NCI-H1694 (cell line): ENCODE measurements at regions not wholly inside any gene's neighbourhood (a gene's known extent, or its start where the extent isn't known, plus 50 kb on each side); places are given as distances from the start of the nearest gene placed in this dataset.
"Not testable (repeated sequence)": the region's sequence is repeated elsewhere in the genome, so short reads cannot be mapped to it uniquely, and the experiment has no call there.

Experiments
- DNase-seq: peaks from one replicate; lab custom pipeline; 2025; lab: John Stamatoyannopoulos, UW

DNA sequence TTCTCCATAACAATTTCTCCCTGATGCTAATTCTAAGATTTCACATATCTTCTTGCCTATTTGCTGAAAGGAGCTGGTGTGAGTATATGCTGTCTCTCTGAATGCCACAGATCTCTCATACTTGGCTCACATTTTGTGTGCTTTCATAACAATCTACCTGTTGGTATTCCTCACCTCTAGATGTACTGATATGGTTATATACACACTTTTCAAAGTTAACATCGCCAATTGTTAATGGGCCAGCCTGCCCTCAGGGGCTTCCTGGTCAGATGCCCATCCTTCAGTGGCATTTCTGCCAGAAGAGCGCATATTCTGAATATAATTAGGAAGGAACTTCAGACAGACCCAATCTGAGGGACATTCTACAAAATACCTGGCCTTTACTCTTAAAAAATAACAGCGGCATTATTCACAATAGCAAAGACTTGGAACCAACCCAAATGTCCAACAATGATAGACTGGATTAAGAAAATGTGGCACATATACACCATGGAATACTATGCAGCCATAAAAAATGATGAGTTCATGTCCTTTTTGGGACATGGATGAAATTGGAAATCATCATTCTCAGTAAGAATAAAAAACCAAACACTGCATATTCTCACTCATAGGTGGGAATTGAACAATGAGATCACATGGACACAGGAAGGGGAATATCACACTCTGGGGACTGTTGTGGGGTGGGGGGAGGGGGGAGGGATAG, 123.9 kb upstream of the FAT1 start:
- DNase-seq, result not testable (repeated sequence)

- DNase-seq, result no peak
Observed at GRCh38 chr4:186848437-186848836, 124.8 kb upstream of the FAT1 start.

DNA sequence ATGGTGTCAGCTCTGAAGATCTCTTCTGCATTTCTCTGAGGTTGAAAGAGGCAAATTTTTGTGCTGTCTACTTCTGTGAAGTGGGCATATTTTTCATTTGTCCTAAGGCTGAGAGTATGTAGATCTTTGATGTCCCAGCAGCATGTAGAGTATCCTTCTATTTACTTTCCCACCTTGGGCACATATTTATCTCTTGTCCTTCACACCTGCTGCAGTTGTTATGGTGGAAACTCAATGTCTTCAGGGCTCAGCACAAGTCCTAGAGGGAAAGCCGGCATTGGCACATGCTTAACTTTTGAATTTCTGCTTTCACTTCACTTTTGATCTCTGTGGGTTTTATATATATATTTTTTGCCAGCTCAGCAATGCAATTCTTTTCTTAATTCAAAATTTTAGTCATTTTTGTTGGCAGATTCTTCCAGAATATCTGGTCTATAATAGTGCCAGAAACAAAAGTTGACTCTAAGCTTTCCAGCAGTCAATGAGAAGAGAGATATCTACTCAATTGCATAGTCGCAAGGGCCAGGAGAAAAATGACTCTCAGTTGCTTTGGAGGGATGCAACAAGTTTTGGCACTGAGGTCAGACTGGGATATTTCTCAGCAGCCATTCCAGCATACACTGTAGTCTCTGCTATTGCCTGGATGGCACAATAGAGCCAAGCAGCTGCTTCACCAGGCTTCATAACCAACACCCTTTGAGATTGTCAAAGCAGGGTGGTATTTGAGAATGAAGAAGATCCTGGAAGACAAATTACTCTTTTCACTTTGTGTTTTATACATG, 127.8 kb upstream of the FAT1 start:
- DNase-seq, result no peak

DNA sequence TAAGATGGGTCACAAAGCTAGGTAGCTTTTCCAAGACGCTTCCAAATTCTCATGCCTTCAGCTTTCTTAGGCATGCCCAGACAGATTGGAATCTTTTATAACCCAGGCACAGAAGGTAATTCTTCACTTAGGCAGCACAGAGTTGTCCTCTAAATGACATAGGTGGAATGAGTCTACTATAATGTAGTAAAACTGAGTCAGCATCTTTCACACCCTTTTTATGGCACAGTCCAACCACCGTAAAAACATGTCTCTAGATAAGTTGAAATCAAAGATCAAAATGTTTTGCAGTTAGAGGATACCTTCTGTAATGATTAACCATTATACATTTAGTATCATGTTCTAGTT, 128.4 kb upstream of the FAT1 start:
- DNase-seq, result no peak

GRCh38 chr4:186852964-186853391, 129.3 kb upstream of the FAT1 start:
- no peak for DNase-seq

GRCh38 chr4:186854256-186854655, 130.6 kb upstream of the FAT1 start:
- no peak for DNase-seq

DNA sequence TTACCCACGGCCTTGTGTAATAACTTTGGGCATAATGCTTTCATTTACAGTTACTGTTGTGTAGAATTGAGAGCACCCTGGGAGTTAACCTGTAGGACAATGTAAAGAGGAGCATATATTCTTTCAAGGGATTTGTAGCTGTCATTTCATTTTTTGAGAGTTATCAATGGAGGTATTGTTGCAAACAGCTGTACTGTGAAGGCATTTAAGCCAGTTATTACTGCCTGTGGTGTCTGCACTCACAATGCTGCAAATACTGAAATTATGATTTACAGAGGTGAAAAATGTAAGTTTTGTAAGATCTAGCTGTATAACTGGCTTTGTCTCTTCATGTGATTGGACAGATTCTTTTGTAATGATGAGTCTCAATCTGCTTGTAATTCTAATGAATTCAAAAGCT, 131.5 kb upstream of the FAT1 start:
- DNase-seq, result no peak

GRCh38 chr4:186857793-186858192, 134.1 kb upstream of the FAT1 start:
- DNase-seq, result no peak

DNA sequence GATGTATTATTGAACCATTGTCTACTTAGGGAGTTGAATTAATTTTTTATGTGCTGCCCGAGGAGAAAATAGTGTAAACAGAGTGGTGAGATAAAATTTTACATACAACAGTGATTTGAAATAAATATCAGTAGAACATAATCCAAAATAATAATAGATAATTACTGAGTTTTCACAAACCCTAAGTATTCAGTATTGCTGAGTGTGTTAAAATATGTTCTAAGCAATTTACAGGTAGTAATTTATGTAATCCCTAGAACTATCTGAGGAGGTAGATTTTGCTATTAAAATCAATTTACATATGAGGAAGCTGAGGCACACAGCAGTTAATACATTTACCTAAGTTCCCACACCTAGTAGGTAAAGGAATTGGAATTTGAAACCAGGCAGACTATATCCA, 134.7 kb upstream of the FAT1 start:
- DNase-seq, result no peak

- no peak for DNase-seq
Observed at GRCh38 chr4:186859420-186859819, 135.8 kb upstream of the FAT1 start.

GRCh38 chr4:186861317-186861716, 137.7 kb upstream of the FAT1 start:
- no peak for DNase-seq

- no peak for DNase-seq
Observed at GRCh38 chr4:186871856-186872255, 148.2 kb upstream of the FAT1 start.

DNA sequence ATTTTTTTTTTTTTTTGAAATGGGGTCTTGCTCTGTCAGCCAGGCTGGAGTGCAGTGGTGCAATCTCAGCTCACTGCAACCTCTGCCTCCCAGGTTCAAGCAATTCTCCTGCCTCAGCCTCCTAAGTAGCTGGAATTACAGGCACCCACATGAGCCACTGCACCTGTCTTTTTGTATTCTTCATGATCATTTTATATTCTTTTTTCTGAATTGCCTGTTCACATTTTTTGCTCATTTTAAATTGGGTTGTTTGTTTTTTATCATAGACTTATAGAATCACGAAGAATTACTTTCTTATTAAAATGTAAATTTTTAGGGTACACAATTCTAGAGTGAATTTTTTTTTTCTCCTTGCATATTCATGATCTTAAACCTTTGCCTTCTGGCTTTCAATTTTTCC, 149.4 kb upstream of the FAT1 start:
- DNase-seq, result not testable (repeated sequence)

DNA sequence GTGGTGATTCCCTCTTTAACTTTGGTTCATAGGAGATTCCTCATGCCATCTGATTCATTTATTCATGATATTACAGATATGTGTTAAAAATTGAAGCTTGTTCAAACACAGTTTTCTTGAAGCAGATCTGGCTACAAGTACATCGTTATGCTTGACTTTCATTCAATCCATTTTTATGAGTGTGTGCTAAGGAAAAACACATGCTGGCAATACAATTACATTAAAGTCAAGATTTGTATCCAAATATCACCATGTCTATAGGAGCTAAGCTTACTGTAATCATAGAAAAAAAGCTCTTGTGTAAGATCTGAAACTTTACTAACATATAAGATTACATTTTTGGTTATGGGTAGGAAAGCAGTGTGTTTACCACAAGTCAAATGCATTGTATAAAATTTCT, 151.8 kb upstream of the FAT1 start:
- no peak for DNase-seq

DNA sequence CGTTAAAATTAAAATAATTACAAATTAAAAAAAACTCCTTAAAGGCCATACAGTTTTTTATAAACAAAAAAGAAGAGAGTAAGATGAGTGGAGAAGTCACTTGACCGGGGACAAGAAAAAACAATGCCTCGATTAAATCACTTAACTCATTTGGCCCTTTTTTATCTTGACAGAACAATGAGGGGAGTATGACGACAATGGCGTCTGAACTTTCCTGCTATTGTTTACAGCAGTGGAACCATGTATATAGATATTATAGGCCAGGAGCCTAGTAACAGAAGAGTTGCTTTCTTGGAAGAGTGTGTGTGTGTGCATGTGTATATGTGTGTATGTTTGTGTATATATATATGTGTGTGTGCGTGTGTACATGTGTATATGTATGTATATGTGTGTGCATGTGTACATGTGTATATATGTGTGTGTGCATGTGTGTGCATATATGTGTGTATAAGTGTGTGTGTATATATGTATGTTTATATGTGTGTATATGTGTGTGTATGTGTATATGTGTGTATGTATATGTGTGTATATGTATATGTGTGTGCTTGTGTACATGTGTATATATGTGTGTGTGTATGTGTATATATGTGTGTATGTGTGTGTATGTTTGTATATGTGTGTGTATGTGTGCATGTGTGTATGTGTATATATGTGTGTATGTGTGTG, 153.4 kb upstream of the FAT1 start:
- DNase-seq, result no peak

DNA sequence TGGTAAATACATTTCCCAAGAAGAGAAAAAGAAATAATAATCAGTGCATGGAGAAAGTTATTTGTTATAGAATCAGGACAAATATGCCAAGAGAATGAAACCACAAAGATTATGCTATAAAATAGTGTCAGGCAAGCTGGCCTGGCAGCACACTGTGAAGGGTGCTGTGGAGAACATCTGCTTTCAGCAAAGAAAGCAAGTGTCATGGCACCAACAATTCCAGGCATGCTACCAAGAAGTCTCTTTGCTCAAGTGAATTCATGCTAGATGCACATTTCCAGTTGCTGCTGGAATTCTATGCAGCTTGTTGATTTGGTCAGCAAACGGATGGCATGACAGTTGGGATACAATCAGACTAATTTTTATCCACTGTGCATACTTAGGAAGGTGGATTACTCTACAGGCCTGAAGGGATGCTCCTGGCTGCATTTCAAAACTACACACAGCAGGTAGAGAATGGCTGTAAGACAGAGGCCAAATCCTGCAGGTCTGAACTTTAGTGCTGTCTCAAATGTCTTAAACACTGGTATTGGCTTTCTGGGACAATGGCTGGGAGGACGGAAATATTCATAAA, 154.6 kb upstream of the FAT1 start:
- DNase-seq, result peak; percentile 9

DNA sequence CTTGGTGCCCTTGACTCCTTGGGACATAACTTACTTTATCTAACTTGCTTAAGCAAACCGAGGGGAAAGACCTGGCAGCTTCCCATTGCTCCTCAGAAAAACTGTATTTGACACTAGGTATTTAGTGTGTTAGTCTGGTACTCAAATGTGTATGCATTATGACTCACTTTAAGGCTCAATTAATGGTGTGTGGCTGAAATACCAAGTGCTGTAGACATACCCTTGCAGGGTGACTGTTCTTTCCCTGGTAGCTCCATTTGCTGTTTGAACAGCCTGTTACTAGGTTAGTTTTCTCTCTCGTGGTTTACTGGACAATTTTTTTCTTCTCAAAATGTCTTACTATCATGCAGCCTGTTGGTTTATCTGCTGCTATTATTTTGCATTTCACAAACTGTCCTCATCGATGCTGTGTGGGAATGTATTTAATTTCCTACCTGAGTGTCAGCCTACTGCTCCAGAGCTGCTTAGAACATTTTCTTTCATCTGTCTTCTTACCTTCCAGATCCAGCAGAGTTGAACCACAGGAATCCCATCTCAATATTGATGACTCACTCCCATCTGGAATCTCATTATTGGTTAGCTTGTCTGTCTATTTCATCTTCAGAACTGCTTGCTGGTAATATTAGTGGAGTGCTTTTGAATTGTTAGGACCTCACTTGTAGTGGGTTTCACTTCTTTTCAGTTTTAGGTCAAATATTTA, 158.0 kb upstream of the FAT1 start:
- DNase-seq, result no peak

DNA sequence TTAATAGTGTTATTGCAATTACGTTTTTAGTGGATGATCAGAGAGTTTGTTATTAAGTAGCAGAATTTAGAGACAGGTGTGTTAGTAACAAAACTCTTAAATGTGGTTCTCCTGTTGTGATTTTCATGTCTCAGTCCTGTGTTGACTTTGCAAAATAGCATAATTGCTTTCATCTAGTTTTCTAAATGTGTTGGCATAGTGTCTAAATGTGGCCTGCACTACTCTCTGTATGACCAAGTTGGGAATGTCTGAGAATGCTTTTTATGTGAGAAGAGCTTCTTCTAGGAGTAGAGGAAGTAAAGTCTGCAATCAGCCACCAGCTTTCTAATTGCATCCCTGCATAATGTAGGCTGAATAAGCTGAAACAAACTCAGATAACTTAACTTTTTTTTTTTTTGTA, 158.6 kb upstream of the FAT1 start:
- DNase-seq, result no peak

DNA sequence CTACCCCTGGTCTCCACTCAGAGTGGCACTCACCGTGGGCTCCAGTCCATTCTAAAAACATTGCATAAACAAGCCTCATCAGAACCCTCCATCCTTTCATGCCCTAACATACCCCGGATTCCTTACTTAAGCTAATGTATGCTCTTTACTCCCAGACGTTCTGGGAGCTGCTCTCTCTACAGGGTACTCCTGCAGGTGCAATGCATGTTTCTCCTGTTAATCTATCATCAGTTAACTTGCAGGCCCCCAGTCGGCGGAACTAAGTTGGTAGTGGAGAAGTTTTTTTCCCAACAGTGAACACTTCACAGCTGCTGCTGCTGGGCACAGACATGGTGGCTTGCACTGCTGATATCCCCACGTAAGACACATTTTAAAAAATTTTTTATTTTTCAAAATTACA, 161.6 kb upstream of the FAT1 start:
- no peak for DNase-seq

DNA sequence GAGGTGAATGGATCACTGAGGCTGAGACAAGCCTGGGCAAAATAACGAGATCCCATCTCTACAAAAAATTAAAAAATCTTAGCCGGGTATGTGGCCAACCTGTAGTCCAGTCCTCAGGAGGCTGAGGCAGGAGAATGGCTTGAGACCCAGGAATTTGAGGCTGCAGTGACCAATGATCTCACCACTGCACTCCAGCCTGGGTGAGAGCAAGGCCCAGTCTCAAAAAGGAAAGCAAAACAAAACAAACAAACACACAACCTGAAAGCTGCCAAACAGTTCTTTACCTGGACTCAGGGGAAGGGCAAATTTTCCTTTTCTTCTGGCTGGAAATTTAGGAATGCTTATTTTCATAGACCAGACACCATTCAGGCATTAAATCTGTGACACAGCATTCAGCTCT, 163.1 kb upstream of the FAT1 start:
- DNase-seq, result no peak

DNA sequence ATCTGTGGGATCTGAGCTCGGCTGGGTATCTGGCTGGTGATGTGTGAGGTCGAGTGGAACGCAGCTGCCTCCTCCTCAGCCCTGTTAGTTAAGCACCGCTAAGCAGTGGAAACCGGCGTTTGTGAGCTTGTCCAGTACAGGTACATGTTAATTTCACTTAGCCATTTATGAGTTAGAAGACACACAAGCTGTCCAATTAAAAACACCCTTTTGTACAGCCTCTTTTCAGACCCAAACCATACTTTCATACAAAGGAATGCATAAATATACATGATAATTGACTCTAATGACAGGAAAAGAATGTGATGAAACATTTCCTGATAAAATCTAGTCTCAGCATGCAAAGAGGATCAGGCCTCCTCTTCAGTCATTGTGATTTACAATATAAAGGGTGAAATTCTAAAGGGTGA, 163.6 kb upstream of the FAT1 start:
- DNase-seq, result no peak

- DNase-seq, result no peak
Observed at GRCh38 chr4:186887752-186888151, 164.1 kb upstream of the FAT1 start.
